Progenitor cell of endocrine pancreas (in vitro differentiated cells): ENCODE measurements at regions not wholly inside any gene's neighbourhood (a gene's known extent, or its start where the extent isn't known, plus 50 kb on each side); places are given as distances from the start of the nearest gene placed in this dataset.

Experiments
- DNase-seq: peaks from one replicate; pipeline ENCODE4 v3.0.0; 2021; ENCODE audit warnings: low spot score; ENCODE audit not compliant: unreplicated experiment
- H3K27ac Mint-ChIP-seq: 2 replicates; pipeline ENCODE4 v1.8.0; 2021; ENCODE audit warnings: mild to moderate bottlenecking, moderate library complexity, mixed read lengths
- H3K27me3 Mint-ChIP-seq: 2 replicates; pipeline ENCODE4 v1.8.0; 2021; ENCODE audit warnings: mixed read lengths
- H3K36me3 Mint-ChIP-seq: 2 replicates; pipeline ENCODE4 v1.8.0; 2022; ENCODE audit warnings: mixed read lengths; ENCODE audit not compliant: insufficient read depth
- H3K4me1 Mint-ChIP-seq: 2 replicates; pipeline ENCODE4 v1.8.0; 2021; ENCODE audit warnings: low read depth, mixed read lengths
- H3K4me3 Mint-ChIP-seq: 2 replicates; pipeline ENCODE4 v1.8.0; 2021; ENCODE audit warnings: low read depth, mild to moderate bottlenecking, moderate library complexity, mixed read lengths
- H3K9me3 Mint-ChIP-seq: 2 replicates; pipeline ENCODE4 v1.8.0; 2021; ENCODE audit warnings: low read depth, mixed read lengths
- CTCF ChIP-seq: fragments of 200-600 bp; sonication (generic); IDR thresholded peaks from one replicate; pipeline ENCODE4 v1.5.0; 2021; ENCODE audit warnings: antibody characterized with exemption, mild to moderate bottlenecking; ENCODE audit not compliant: unreplicated experiment

GRCh38 chr1:60350531-60350930 lies 277.0 kb upstream of the C1orf87 start:
- no peaks in the 10 kb centered on the region for H3K36me3 Mint-ChIP-seq
- H3K27ac Mint-ChIP-seq: no peak overlapping the region
- no peak overlapping the region for H3K4me3 Mint-ChIP-seq
- no peak for DNase-seq
- TF ChIP-seq CTCF: no peak
- no peaks in the 10 kb centered on the region for H3K4me1 Mint-ChIP-seq
- no peaks in the 10 kb centered on the region for H3K9me3 Mint-ChIP-seq
- H3K27me3 Mint-ChIP-seq: no peaks in the 10 kb centered on the region

DNA sequence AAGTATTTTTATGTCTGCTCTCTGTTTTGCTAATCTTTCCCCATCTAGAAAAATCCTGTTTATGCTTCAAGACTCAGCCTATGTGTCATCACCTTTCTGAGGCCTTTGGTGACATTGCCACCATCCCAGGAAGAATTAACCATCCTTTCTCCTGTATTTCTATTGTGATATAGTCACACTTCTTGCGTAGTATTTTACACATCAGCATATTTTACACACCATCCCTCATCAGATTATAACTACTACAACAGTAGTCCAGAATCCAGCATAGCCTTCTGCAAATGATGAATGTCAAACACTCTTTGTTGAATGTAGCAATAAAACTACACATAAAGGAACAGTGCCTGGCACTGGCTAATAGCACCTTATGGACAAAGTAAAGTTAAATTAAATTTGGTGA lies 275.3 kb upstream of the C1orf87 start:
- H3K27me3 Mint-ChIP-seq: no peaks in the 10 kb centered on the region
- no peaks in the 10 kb centered on the region for H3K9me3 Mint-ChIP-seq
- no peak overlapping the region for H3K27ac Mint-ChIP-seq
- H3K4me3 Mint-ChIP-seq: no peak overlapping the region
- no peaks in the 10 kb centered on the region for H3K36me3 Mint-ChIP-seq
- TF ChIP-seq CTCF: no peak
- no peaks in the 10 kb centered on the region for H3K4me1 Mint-ChIP-seq
- no peak for DNase-seq

DNA sequence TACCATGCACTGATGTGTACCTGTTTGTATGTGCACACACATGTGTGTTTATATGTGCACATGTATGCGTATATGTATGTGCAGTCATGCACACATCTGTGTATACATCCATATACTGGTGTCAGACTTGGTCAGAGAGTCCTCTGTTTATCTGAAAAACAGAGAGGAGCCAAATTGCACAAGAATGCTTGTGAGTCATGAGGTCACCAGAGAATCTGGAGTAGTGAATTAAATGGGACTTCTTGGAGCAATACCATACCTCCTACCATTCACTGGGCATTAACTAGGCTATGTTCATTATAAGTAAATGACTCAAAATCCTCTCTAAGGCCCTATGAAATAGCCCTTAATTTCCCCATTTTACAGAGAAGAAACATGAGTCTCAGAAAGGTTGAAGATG lies 272.1 kb upstream of the C1orf87 start:
- Mint-ChIP-seq H3K9me3 (no peaks in the 10 kb centered on the region), H3K27ac (no peak overlapping the region), H3K27me3 (no peaks in the 10 kb centered on the region), H3K36me3 (no peaks in the 10 kb centered on the region), H3K4me3 (no peak overlapping the region), H3K4me1 (no peaks in the 10 kb centered on the region)
- no peak for DNase-seq
- no peak for TF ChIP-seq CTCF

DNA sequence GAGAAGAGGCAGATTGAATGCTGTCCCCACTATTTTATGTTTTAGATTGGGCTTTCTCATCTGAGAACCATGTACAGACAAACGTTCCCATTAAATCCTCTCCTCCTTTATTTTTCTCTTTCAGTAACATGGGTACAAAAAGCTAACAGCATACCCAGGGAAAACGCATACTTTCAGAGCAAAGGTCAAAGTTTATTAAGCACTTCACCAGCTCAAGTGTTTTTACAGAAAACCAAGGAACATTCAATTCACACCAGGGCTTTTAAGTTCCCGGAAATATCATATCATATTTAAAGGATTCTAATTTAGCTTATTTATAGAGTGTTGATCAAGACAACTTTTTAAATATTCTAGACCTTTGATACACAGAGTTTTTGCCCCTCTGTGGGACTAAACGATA lies 271.5 kb upstream of the C1orf87 start:
- Mint-ChIP-seq H3K4me3 (no peak overlapping the region), H3K9me3 (no peaks in the 10 kb centered on the region), H3K4me1 (no peaks in the 10 kb centered on the region), H3K27ac (no peak overlapping the region), H3K36me3 (no peaks in the 10 kb centered on the region), H3K27me3 (no peaks in the 10 kb centered on the region)
- no peak for TF ChIP-seq CTCF
- no peak for DNase-seq

DNA sequence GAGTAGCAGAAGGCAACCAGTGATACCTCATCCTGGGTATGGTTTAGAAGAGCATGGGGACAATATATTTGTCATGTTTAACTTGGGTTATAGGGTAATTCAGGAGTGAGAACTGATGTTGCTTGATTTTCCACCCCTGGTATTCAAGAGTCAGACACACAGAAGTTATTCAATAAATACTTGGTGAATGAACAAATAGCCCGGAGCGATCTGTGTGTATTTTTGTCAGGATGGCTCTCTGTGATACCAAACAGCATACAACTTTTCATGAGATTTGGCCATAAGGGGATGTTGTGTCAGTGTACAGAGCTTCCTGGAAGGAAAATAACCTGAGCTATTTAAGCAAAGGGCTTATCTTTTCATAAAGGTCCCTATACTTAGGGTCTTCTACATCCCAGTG lies 270.2 kb upstream of the C1orf87 start:
- no peak for TF ChIP-seq CTCF
- Mint-ChIP-seq H3K4me1 (no peaks in the 10 kb centered on the region), H3K4me3 (no peak overlapping the region), H3K9me3 (no peaks in the 10 kb centered on the region), H3K27me3 (no peaks in the 10 kb centered on the region), H3K36me3 (no peaks in the 10 kb centered on the region), H3K27ac (no peak overlapping the region)
- DNase-seq: no peak
